HT-29 (cell line): ENCODE measurements at regions not wholly inside any gene's neighbourhood (a gene's known extent, or its start where the extent isn't known, plus 50 kb on each side); places are given as distances from the start of the nearest gene placed in this dataset.
A peak's percentile ranks its signal among the peaks of the same experiment; 100 is the strongest.
"Not testable (repeated sequence)": the region's sequence is repeated elsewhere in the genome, so short reads cannot be mapped to it uniquely, and the experiment has no call there.

Experiments
- DNase-seq: peaks from one replicate; pipeline ENCODE4 v3.0.0-alpha.2; 2015; ENCODE audit warnings: low spot score

DNA sequence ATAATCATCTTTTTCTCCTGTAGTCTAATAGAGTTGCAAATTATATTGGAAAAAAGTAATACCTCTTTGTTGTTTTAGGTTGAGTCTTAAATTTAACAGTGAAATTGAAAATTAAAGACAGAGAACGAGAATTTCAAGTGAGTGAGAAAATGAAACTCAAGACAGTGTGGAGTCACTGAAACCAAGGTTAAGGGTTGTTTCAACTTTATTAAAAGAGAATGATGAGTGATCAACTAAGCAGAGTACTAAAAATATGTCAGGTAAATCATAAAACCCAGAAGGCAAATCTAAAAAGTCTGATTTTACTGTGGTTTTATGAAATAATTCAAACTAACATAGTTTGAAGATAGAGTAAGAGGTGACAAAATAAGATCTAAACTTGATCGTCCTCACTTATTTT, 782.5 kb upstream of the SEMA6D start:
- DNase-seq, result no peak

GRCh38 chr15:46938169-46938568, 779.1 kb upstream of the SEMA6D start:
- no peak for DNase-seq

GRCh38 chr15:46941241-46941640, 776.1 kb upstream of the SEMA6D start:
- no peak for DNase-seq

GRCh38 chr15:46946953-46947352, 770.4 kb upstream of the SEMA6D start:
- no peak for DNase-seq

DNA sequence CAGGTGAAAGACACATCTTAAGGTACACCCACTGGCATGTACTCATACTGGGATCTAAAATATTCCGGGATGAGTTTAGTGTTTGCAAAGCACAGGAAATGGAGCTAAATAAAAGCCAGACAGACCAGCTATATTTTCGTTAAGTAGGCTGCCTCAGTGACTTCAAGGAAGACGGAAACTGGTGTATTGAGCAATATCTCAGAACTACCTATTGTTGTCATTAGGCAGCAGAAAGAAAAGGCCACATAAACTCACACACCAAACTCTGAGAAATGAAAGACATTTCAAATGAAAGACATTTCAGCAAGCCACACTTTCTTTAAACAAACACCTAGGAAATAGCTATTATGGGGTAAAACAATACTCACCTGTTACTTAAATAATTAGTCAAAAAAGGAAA, 761.7 kb upstream of the SEMA6D start:
- DNase-seq, result no peak

- no peak for DNase-seq
These were observed 760.8 kb upstream of the SEMA6D start for GRCh38 chr15:46956456-46956855.

GRCh38 chr15:46956881-46957280, 760.4 kb upstream of the SEMA6D start:
- no peak for DNase-seq

- DNase-seq, result no peak
These were observed 756.7 kb upstream of the SEMA6D start for GRCh38 chr15:46960581-46960980.

DNA sequence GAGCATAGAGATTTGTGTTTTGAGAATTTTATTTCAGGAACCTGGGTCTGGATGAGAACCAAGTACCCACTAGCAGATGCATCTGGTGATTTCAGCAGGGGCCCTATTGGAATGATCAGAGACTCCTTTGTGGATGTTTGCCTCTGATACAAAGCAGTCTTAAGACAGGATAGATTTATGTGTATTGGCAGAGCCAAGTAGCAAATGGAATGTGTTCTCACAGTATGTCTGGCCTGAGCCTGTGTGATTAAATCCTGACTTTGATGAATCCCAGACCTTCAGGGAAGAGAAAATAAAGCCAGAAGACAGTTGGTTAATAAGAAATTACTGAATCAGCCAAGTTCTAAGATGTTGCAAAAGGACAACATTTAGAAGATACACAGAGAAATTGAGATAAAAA, 755.5 kb upstream of the SEMA6D start:
- no peak for DNase-seq

DNA sequence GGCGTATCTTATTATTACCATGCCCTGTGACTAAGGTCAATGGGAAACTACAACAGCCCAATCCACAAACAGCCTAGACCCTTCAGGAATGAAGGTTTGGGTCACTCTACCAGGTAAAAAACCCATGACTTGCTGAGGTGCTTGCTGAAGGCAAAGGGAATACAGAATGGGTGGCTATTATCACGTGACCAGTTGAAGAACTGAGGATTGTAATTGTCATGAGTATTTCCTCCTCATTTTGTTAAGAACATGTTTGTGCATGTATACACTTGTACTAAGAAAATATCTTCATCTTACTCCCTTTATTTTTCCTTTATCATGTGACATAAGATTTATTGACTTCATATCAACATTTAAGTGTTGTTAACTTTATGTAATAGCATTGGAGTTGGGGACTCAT, 729.2 kb upstream of the SEMA6D start:
- DNase-seq, result not testable (repeated sequence)

- no peak for DNase-seq
These were observed 720.9 kb upstream of the SEMA6D start for GRCh38 chr15:46996359-46996758.

DNA sequence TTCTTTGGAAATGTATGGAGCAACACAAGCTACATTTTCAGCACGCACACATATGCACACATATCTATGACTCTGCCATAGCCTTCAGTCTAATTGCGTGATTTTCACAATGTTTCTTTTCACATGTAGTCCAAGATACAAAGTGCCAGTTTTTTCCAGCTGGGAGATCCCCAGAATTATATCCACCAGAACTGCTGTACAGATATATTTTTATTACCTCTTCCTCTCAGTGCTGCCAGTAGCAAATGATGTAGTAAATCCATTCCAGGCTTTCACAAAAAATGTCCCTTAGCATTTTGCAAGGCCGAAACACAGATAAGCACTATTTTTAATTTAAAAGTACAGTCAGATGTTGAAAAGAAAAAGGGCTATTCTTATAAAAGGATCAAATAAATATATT, 719.8 kb upstream of the SEMA6D start:
- DNase-seq, result no peak

DNA sequence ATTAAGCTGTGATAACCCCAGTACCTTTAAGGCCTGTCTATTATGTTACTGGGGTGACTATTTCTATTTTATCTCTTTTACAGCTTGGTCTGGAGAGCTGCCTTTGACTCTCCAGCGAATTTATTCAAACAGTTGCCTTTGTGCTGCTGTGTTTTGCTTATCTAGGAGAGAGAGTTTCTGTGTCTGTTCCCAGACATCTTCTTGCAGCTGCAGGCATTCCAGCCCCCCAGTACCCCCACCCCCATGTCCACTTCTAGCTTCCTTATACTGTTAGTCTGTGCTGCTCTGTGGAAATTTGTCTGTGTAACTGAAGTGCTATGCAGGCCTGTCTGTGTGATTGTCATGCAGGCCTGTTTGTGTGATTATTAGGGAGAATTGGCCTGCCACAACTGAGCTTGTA, 713.7 kb upstream of the SEMA6D start:
- no peak for DNase-seq

- no peak for DNase-seq
These were observed 703.9 kb upstream of the SEMA6D start for GRCh38 chr15:47013446-47013845.

DNA sequence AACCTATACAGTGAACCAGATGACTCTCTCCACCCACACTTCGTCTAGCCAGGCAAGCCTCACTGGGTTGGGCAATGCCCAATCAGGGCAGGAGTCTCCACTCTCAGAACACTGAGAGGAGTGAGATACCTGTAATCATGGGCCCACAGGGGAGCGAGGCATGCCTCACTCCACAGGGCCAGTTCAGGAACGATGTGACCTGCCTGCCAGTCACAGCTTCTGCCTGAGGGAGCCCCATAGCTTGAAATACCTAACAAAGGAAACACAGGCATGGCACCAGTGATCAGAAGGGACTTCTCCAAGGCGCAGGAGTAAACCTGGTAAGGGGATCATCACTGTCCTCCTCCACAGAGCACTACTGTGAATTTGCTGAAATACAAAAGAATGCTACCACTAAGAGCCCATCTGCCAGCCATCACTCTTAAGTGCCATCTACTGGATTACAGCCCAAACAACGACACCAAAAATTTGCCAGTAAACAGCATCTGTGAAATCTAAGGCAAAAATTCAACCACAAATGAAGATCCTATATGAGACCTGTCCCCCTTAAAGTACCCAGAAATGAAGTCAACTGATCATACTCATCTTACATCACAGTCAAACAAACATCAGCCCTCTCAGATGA, 689.9 kb upstream of the SEMA6D start:
- DNase-seq, result peak; percentile 3

GRCh38 chr15:47035475-47036406, 681.6 kb upstream of the SEMA6D start:
- DNase-seq, result no peak

GRCh38 chr15:47037003-47037402, 680.3 kb upstream of the SEMA6D start:
- DNase-seq, result no peak

GRCh38 chr15:47039225-47039624, 678.1 kb upstream of the SEMA6D start:
- DNase-seq, result no peak

GRCh38 chr15:47041301-47041700, 676.0 kb upstream of the SEMA6D start:
- DNase-seq, result no peak

DNA sequence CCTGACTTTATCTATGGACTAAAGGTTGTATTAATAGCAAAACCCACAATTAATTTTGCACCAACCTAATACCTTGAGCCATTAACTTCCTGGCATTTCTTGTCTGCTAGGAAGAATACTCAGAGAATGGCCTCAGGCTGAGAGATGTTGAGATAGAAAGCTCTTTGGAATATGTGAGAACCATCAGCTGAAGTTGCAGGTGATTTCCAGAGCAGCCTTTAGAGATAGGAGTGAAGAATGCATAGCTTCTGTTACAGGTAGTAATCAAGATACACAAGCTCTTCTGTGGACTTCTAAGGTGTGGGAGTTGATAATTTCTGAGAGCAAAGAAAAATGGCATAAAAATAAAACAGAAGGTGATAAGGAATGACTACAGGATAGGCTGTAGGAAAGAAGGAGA, 669.3 kb upstream of the SEMA6D start:
- not testable (repeated sequence) for DNase-seq

DNA sequence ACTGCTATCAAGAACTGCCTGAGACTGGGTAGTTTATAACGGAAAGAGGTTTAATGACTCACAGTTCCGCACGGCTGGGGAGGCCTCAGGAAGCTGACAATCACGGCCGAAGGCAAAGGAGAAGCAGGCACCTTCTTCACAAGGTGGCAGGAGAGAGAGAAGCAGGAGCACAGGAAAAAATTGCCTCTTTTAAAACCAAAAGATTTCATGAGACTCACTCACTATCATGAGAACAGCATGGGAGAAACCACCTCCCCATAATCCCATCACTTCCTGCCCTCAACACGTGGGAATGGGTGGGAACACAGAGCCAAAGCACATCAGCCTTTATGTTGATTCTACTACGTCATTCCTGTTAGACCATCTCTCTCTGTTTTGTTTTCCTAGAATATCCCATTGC, 650.9 kb upstream of the SEMA6D start:
- DNase-seq, result no peak

DNA sequence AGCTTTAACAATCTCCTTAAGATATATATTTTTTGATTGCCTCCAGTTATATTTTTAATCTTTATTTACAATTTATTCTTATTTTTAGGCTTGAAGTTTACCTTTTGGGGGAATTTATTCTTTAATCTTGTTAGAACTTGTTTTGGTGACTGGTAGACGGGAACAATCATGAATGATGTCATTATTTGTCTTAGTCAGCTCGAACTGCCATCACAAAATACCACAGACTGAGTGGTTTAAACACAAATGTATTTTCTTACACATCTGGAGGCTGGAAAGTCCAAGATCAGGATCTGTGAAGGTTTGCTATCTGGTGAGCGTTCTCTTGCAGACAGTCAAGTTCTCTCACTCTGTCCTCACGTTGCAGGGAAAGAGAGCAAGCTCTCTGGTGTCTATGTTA, 639.5 kb upstream of the SEMA6D start:
- not testable (repeated sequence) for DNase-seq

GRCh38 chr15:47095833-47096232, 621.5 kb upstream of the SEMA6D start:
- DNase-seq, result no peak
